Muscle layer of duodenum (tissue), 2 donors: ENCODE measurements at regions not wholly inside any gene's neighbourhood (a gene's known extent, or its start where the extent isn't known, plus 50 kb on each side); places are given as distances from the start of the nearest gene placed in this dataset.
"Not testable (repeated sequence)": the region's sequence is repeated elsewhere in the genome, so short reads cannot be mapped to it uniquely, and the experiment has no call there.

ENCODE experiments used
- H3K27ac ChIP-seq: one replicate; pipeline ENCODE4 v1.7.0; 2013; ENCODE audit warnings: mild to moderate bottlenecking, low read length
- H3K27me3 ChIP-seq: one replicate; pipeline ENCODE4 v1.7.0; 2013; ENCODE audit warnings: low read depth, mild to moderate bottlenecking, control low read depth, low read length
- H3K36me3 ChIP-seq, 2 donors: one replicate each; pipeline ENCODE4 v1.7.0; 2013; ENCODE audit warnings: low read length in 2 of 2, control low read depth in 1 of 2, mild to moderate bottlenecking in 1 of 2; ENCODE audit not compliant: insufficient read depth in 2 of 2, control insufficient read depth in 1 of 2
- H3K4me1 ChIP-seq, 2 donors: one replicate each; pipeline ENCODE4 v1.7.0; 2013; ENCODE audit warnings: low read length in 2 of 2, mild to moderate bottlenecking in 2 of 2, control low read depth in 1 of 2, moderate library complexity in 1 of 2; ENCODE audit not compliant: insufficient read depth in 2 of 2, control insufficient read depth in 1 of 2
- H3K4me3 ChIP-seq, 2 donors: one replicate each; pipeline ENCODE4 v1.7.0; 2013; ENCODE audit warnings: low read length in 2 of 2, low read depth in 1 of 2, mild to moderate bottlenecking in 1 of 2
- H3K9me3 ChIP-seq, 2 donors: one replicate each; pipeline ENCODE4 v1.7.0; 2013; ENCODE audit warnings: low read length in 2 of 2, control low read depth in 1 of 2, mild to moderate bottlenecking in 1 of 2; ENCODE audit not compliant: control insufficient read depth in 1 of 2
- donor health status: healthy.

- Histone ChIP-seq H3K27me3 (no peaks in the 10 kb centered on the region), H3K36me3 (no peaks in the 10 kb centered on the region), H3K4me1 (no peaks in the 10 kb centered on the region), H3K9me3 (peaks cover 0 to 4% of the 10 kb centered on the region in 2 donors), H3K4me3 (no peak overlapping the region), H3K27ac (no peak overlapping the region)
Observed at GRCh38 chr6:170040115-170040500, 250.8 kb downstream of the DLL1 start.

- no peaks in the 10 kb centered on the region for H3K27me3 ChIP-seq
- no peak overlapping the region for H3K4me3 ChIP-seq
- no peaks in the 10 kb centered on the region for H3K4me1 ChIP-seq
- H3K27ac ChIP-seq, result no peak overlapping the region
- peaks cover 0 to 4% of the 10 kb centered on the region in 2 donors for H3K9me3 ChIP-seq
- no peaks in the 10 kb centered on the region for H3K36me3 ChIP-seq
Observed at GRCh38 chr6:170039156-170040114, 251.4 kb downstream of the DLL1 start.

- Histone ChIP-seq H3K4me1 (no peaks in the 10 kb centered on the region), H3K9me3 (peaks cover 0 to 6% of the 10 kb centered on the region in 2 donors), H3K27ac (no peak overlapping the region), H3K27me3 (no peaks in the 10 kb centered on the region), H3K4me3 (no peak overlapping the region), H3K36me3 (no peaks in the 10 kb centered on the region)
Observed at GRCh38 chr6:170038708-170039107, 252.2 kb downstream of the DLL1 start.

- peaks cover 0 to 9% of the 10 kb centered on the region in 2 donors for H3K9me3 ChIP-seq
- no peaks in the 10 kb centered on the region for H3K36me3 ChIP-seq
- no peaks in the 10 kb centered on the region for H3K4me1 ChIP-seq
- H3K27ac ChIP-seq, result no peak overlapping the region
- H3K4me3 ChIP-seq, result no peak overlapping the region
- H3K27me3 ChIP-seq, result no peaks in the 10 kb centered on the region
Observed at GRCh38 chr6:170038251-170038650, 252.6 kb downstream of the DLL1 start.

GRCh38 chr6:170037541-170038250, 253.2 kb downstream of the DLL1 start:
- Histone ChIP-seq H3K9me3 (peaks cover 0 to 9% of the 10 kb centered on the region in 2 donors), H3K4me1 (no peaks in the 10 kb centered on the region), H3K4me3 (no peak overlapping the region), H3K27ac (peak overlapping the region; percentile 5), H3K36me3 (no peaks in the 10 kb centered on the region), H3K27me3 (no peaks in the 10 kb centered on the region)

- H3K9me3 ChIP-seq, result peaks cover 0 to 9% of the 10 kb centered on the region in 2 donors
- H3K27me3 ChIP-seq, result no peaks in the 10 kb centered on the region
- H3K4me1 ChIP-seq, result no peaks in the 10 kb centered on the region
- H3K4me3 ChIP-seq, result no peak overlapping the region
- H3K36me3 ChIP-seq, result no peaks in the 10 kb centered on the region
- peak overlapping the region; percentile 5 for H3K27ac ChIP-seq
Observed at GRCh38 chr6:170036916-170037315, 254.0 kb downstream of the DLL1 start.

- H3K9me3 ChIP-seq, H3K36me3 ChIP-seq, H3K27me3 ChIP-seq, H3K4me1 ChIP-seq, H3K27ac ChIP-seq, H3K4me3 ChIP-seq: not testable (repeated sequence)
Observed at GRCh38 chr6:170036367-170036766, 254.5 kb downstream of the DLL1 start.

- Histone ChIP-seq H3K27me3 (no peaks in the 10 kb centered on the region), H3K9me3 (peaks cover 0 to 9% of the 10 kb centered on the region in 2 donors), H3K27ac (no peak overlapping the region), H3K4me1 (peaks cover 0 to 4% of the 10 kb centered on the region in 2 donors), H3K36me3 (no peaks in the 10 kb centered on the region), H3K4me3 (no peak overlapping the region)
Observed at GRCh38 chr6:170035901-170036304, 255.0 kb downstream of the DLL1 start.

- H3K27me3 ChIP-seq, result no peaks in the 10 kb centered on the region
- H3K36me3 ChIP-seq, result no peaks in the 10 kb centered on the region
- H3K4me3 ChIP-seq, result no peak overlapping the region
- H3K27ac ChIP-seq, result no peak overlapping the region
- peaks cover 0 to 6% of the 10 kb centered on the region in 2 donors for H3K4me1 ChIP-seq
- peaks cover 0 to 9% of the 10 kb centered on the region in 2 donors for H3K9me3 ChIP-seq
Observed at GRCh38 chr6:170035044-170035443, 255.8 kb downstream of the DLL1 start.

GRCh38 chr6:170034294-170034693, 256.6 kb downstream of the DLL1 start:
- Histone ChIP-seq H3K4me3 (no peak overlapping the region), H3K27ac (no peak overlapping the region)

GRCh38 chr6:170033666-170034065, 257.2 kb downstream of the DLL1 start:
- H3K4me1 ChIP-seq, result peaks cover 0 to 6% of the 10 kb centered on the region in 2 donors
- no peak overlapping the region for H3K4me3 ChIP-seq
- H3K9me3 ChIP-seq, result peaks cover 0 to 9% of the 10 kb centered on the region in 2 donors
- H3K36me3 ChIP-seq, result no peaks in the 10 kb centered on the region
- no peaks in the 10 kb centered on the region for H3K27me3 ChIP-seq
- H3K27ac ChIP-seq, result no peak overlapping the region

More at GRCh38 chr6:170034294-170034693, 256.6 kb downstream of the DLL1 start:
- Histone ChIP-seq H3K36me3 (no peaks in the 10 kb centered on the region), H3K9me3 (peaks cover 0 to 9% of the 10 kb centered on the region in 2 donors), H3K4me1 (peaks cover 0 to 6% of the 10 kb centered on the region in 2 donors), H3K27me3 (no peaks in the 10 kb centered on the region)
